Hematopoietic multipotent progenitor cell treated with erythropoietin and hydrocortisone succinate and interleukin-3 and kit ligand, for 6 days (in vitro differentiated cells): ENCODE measurements at regions not wholly inside any gene's neighbourhood (a gene's known extent, or its start where the extent isn't known, plus 50 kb on each side); places are given as distances from the start of the nearest gene placed in this dataset.
"Not testable (repeated sequence)": the region's sequence is repeated elsewhere in the genome, so short reads cannot be mapped to it uniquely, and the experiment has no call there.

Source experiments
- DNase-seq: peaks from one replicate; pipeline ENCODE4 v3.0.0-alpha.2; 2015

DNA sequence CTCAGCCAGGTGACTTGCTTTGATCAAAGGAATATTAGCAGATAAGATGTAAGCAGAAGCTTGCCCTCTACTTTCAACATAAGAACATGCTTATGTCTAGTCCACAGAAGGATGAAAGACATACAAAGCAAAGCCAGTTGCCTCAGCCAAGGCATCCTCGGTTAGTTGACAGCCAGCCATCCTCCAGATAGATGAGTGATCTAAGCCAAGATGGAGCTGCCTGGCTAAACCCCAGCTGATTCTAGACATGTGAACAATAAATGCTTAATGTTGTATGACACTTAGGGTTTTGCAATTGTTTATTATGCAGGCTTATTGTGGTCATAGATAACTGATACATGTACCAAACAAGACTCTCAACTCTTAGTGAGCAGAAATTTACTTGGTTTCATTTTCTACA, 157.6 kb upstream of the TMTC2 start:
- DNase-seq: no peak

DNA sequence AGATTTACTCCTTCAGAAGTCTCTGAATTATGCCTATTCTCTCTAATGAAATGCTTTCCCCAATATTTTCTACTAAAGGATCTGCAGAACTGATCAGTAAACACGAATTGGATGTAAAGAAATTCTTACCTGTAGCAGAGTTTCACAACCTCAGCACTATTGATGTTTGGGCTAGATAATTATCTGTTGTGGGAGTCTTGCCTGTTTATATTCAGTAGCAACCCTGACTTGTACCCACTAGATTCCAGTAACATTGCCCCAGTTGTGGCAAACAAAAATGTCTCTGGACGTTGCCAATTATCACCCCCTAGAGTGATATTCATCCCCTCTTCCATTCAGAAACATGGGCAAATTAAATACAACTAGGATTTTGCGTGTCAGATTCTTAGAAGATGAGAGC, 156.8 kb upstream of the TMTC2 start:
- DNase-seq: no peak

GRCh38 chr12:82530394-82530793, 156.3 kb upstream of the TMTC2 start:
- DNase-seq: no peak

DNA sequence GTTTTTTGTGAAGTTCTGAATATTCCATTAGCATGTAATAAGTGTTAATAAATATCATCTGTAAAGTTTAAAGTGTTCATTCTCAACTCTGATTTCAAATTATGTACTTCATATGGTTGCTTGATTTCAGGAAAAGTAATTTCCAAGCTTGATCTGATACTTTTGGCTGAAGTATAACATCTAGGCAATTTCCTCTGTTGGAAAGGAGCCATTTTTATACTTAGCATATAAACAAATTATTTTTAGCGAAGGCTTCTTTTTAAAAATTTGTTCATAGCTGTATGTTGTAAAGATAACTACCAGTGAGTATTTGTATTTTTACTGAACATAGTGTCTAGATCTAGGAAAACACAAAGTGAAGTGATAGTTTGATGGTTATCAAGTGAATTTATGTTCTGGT, 153.4 kb upstream of the TMTC2 start:
- no peak for DNase-seq

GRCh38 chr12:82537436-82537835, 149.3 kb upstream of the TMTC2 start:
- DNase-seq: no peak

GRCh38 chr12:82554529-82554928, 132.2 kb upstream of the TMTC2 start:
- no peak for DNase-seq

GRCh38 chr12:82555699-82556098, 131.0 kb upstream of the TMTC2 start:
- no peak for DNase-seq

- no peak for DNase-seq
Measured at GRCh38 chr12:82565966-82566365, 120.7 kb upstream of the TMTC2 start.

DNA sequence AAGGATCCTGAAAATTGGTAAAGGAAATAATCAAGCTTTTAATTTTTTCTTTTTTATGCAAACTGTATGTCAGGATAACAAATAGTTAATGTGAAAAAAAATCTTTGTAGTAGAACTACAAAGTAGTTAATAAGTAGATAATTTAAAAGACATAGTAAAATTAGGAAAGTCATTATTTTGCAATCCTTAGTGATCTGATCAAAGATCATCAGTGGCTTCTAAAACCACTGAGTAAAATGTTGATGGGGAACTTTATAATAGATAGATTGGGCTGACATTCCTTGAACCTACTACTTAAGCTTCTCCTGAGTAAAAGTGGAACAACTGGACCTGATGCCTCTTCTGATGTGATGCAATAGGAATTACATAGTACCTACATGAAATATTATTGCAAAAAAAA, 119.0 kb upstream of the TMTC2 start:
- no peak for DNase-seq

GRCh38 chr12:82574191-82574590, 112.5 kb upstream of the TMTC2 start:
- no peak for DNase-seq

GRCh38 chr12:82578725-82579124, 108.0 kb upstream of the TMTC2 start:
- no peak for DNase-seq

DNA sequence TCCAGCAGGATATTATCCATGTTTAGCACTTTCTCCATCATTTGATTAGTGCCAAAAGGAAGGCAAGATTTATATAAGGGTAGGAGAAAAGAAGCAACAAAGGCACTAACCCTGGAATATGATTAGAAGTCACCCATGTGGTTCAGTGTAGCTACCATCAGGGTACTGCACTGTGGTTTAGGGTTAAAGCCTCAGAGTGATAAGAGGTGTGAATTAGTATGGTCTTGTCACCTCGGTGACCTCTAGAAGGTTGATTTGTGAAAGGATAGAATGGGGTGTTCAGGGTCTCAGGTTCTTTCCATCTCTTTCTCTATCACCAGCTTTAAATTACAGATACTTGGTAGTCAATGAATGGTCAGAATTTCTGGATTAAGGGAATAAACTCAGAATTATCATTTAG, 103.0 kb upstream of the TMTC2 start:
- no peak for DNase-seq

DNA sequence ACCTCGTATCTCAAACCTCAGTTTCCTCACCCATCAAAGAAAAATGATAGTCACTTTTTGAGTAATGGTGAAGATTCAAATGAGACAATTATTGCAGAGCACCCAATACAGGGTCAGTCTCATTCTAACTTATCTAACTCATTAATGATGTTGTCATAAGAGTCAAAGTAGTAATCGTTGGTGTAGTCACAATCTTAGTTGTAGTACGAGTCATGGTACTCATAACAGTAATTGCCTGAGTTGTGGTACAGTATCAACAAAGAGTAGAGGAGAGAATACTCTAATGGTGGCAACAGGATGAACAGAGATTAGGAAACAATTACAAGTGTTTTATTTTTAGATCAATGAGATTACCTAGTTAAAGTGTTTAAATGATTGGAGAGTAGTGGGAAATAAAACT, 93.6 kb upstream of the TMTC2 start:
- DNase-seq: no peak

DNA sequence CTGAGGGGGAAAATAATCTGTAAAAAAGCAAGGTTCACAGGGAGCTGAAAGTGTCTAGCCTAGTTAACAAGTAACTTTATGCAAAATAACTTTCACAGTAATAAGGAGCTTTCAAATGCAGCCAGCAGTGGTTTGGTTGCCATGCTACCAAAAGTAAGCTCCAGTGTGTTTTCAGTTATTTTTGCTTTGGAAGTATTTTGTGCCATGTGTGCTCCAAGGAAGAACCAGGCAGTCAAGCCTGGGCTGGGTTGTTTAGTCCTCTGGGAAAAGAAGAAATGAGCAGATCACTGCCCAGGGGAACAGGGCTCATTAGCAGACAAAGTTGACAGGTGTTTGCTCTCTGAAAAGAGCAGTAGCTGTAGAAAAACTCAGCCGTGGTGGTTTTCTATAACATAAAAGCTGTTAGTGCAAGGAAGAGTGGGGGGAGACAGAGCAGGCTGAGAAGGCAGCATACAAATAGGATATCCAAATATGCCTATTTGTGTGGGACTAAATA, 92.8 kb upstream of the TMTC2 start:
- no peak for DNase-seq

GRCh38 chr12:82595941-82596340, 90.8 kb upstream of the TMTC2 start:
- DNase-seq: no peak

DNA sequence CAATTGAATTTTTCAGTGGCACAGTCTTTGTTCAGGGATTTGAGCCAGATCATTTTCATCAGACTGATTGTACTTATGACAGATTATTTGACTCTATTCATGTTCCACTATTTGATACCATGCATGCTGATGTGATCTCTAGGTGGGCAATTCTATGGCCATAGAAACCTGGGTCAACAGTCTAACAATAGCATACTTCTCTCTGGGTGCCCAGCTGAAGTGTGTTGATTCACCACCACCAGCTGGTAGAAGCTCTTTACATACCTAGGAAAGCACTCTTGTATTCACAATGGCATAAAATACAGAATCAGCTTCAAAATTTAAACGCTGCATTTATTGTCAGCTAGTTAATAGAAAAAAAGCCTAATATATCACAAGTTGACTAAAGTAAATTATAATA, 90.2 kb upstream of the TMTC2 start:
- no peak for DNase-seq

GRCh38 chr12:82600379-82600778, 86.3 kb upstream of the TMTC2 start:
- DNase-seq: no peak

DNA sequence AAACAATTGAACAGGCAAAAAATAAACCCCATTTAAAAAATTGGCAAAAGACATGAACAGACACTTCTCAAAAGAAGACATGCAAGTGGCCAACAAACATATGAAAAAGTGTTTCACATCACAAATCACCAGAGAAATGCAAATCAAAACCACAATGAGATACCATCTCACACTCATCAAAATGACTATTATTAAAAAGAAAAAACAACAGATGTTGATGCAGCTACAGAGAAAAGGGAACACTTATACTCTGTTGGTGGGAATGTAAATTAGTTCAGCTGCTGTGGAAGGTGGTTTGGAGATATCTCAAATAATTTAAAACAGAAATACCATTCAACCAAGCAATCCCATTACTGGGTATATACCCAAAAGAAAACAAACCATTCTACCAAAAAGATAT, 83.1 kb upstream of the TMTC2 start:
- DNase-seq: not testable (repeated sequence)

DNA sequence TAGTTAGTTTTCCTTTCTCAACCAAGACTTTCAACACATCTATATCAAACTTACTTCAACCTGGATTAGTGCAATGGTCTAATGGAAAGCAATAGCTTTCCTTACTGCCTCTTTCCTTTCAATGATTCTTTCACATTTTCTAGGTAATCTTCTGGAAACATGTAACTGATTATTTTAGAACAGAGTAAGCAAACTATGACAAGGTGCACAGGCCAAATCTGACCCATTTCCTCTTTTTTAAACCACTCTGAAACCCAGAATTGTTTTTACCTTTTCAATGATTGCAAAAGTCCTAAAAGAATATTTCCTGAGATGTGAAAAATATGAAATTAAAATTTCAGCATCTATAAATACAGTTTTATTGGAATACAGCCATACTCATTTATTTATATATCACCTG, 81.6 kb upstream of the TMTC2 start:
- DNase-seq: no peak

DNA sequence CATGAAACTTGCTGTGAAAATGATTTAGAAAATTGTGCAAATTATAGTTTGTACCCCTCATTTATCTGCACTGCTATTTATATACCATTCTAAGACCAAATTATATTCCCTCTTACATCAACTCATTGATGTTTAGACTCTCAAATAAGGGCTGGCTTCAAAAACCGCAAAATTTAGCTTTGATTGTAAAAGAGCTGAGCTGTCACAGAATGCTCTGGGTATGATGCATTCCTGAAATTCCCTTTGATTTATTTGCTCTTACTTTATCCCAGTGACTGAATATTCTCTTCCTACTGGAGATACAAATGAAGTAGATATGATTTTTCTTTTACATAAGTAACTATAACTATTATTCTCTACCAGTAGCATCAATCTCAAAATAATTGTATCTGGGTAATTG, 78.0 kb upstream of the TMTC2 start:
- DNase-seq: no peak

GRCh38 chr12:82609234-82609914, 77.3 kb upstream of the TMTC2 start:
- no peak for DNase-seq

DNA sequence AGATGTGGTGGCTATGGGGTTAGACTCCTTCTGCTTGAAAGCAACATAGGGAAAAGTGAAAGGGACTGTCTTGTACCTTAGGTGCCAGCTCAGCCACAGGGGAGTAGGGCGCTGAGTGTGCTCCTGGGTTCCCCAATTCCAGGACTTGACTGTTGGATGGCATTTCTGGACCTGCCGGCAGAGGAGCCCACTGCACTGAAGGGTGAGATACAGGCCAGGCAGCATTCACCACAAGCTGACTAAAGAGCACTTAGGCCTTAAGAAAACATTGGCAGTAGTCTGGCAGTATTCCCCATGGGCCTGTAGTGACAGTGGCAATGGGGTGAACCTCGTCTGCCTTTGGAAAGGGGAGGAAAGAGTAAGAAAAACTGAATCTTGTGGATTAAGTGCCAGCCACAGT, 67.1 kb upstream of the TMTC2 start:
- no peak for DNase-seq

- DNase-seq: no peak
Measured at GRCh38 chr12:82620917-82621316, 65.8 kb upstream of the TMTC2 start.

- DNase-seq: no peak
Measured at GRCh38 chr12:82625523-82625922, 61.2 kb upstream of the TMTC2 start.

GRCh38 chr12:82627799-82628198, 58.9 kb upstream of the TMTC2 start:
- peak; percentile 4 for DNase-seq
